ACC112 (cell line): ENCODE measurements at regions not wholly inside any gene's neighbourhood (a gene's known extent, or its start where the extent isn't known, plus 50 kb on each side); places are given as distances from the start of the nearest gene placed in this dataset.
"Not testable (repeated sequence)": the region's sequence is repeated elsewhere in the genome, so short reads cannot be mapped to it uniquely, and the experiment has no call there.

Experiments used
- H2AFZ ChIP-seq: fragments of 200-600 bp; sonication (generic); one replicate; pipeline ENCODE4 v1.6.0; 2017; ENCODE audit warnings: antibody characterized with exemption, low read length; ENCODE audit not compliant: unreplicated experiment
- H3K27ac ChIP-seq: fragments of 200-600 bp; sonication (generic); 2 replicates; pipeline ENCODE4 v1.5.1; 2014; ENCODE audit warnings: low read depth, mild to moderate bottlenecking, antibody characterized with exemption, low read length, moderate library complexity
- H3K27me3 ChIP-seq: fragments of 200-600 bp; sonication (generic); 2 replicates; pipeline ENCODE4 v1.6.1; 2014; ENCODE audit warnings: mild to moderate bottlenecking, antibody characterized with exemption, low read length, moderate library complexity, mixed read lengths; ENCODE audit not compliant: insufficient read depth
- H3K36me3 ChIP-seq: fragments of 200-600 bp; sonication (generic); 2 replicates; pipeline ENCODE4 v1.6.1; 2016; ENCODE audit warnings: mild to moderate bottlenecking, antibody characterized with exemption, low read length, moderate library complexity, mixed read lengths; ENCODE audit not compliant: insufficient read depth
- H3K4me1 ChIP-seq: fragments of 200-600 bp; sonication (generic); one replicate; pipeline ENCODE4 v1.6.1; 2016; ENCODE audit warnings: low read length, mixed read lengths; ENCODE audit not compliant: insufficient read depth, unreplicated experiment, control insufficient read depth
- H3K4me3 ChIP-seq: fragments of 200-600 bp; sonication (generic); 2 replicates; pipeline ENCODE4 v1.5.1; 2014; ENCODE audit warnings: mild to moderate bottlenecking, low read depth, low read length
- H3K79me2 ChIP-seq: fragments of 200-600 bp; sonication (generic); one replicate; pipeline ENCODE4 v1.6.0; 2016; ENCODE audit warnings: low read length; ENCODE audit not compliant: control insufficient read depth, unreplicated experiment, insufficient read depth

DNA sequence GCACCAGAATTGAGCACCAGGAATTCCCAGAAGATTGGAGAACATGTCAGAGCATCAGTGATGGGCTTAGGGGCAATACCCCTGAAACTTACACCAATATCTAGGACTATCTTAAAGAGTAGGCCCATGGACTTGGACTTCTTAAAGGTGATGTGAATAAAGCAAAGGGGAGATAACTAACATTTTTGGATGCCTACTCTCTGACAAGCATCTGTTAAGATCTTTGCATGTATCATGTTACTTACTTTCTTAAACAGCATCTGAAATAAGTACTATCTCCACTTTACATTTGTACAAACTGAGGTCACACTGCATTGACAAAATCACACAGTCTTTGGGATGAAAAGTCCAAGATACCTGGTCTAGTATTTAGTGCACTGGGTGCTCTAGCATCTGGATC is 258.6 kb upstream of the ARSJ start:
- no peaks in the 10 kb centered on the region for H3K79me2 ChIP-seq
- no peaks in the 10 kb centered on the region for H3K36me3 ChIP-seq
- H2AFZ ChIP-seq, result no peak overlapping the region
- H3K4me1 ChIP-seq, result no peaks in the 10 kb centered on the region
- no peak overlapping the region for H3K4me3 ChIP-seq
- no peaks in the 10 kb centered on the region for H3K27me3 ChIP-seq
- no peak overlapping the region for H3K27ac ChIP-seq

GRCh38 chr4:114249561-114249960 is 270.1 kb upstream of the ARSJ start:
- Histone ChIP-seq H3K79me2 (no peaks in the 10 kb centered on the region), H3K4me1 (peaks cover 8% of the 10 kb centered on the region), H3K27ac (no peak overlapping the region), H3K36me3 (no peaks in the 10 kb centered on the region), H3K4me3 (no peak overlapping the region), H3K27me3 (no peaks in the 10 kb centered on the region), H2AFZ (no peak overlapping the region)

DNA sequence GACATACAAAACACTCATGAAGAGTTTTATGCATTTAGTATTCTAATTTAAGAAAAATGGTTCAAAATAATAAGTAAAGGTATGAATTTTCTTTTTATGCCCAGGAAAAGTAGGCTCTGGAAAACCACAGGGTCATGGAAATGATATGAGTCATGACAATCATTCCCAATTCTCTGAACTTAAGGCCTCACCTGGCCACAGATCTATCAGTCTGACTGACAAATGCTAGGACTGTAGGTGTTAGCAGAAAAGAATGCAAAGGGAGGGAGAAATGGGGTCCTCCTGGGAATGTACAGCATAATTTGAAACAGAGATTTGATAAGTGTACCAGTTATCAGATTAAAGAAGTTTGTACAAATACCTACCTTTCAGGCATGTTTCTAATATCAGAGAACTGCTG is 270.5 kb upstream of the ARSJ start:
- Histone ChIP-seq H3K36me3 (no peaks in the 10 kb centered on the region), H3K4me3 (no peak overlapping the region), H3K27me3 (no peaks in the 10 kb centered on the region), H3K79me2 (no peaks in the 10 kb centered on the region), H2AFZ (no peak overlapping the region), H3K4me1 (peaks cover 8% of the 10 kb centered on the region), H3K27ac (peak overlapping the region; percentile 58)

DNA sequence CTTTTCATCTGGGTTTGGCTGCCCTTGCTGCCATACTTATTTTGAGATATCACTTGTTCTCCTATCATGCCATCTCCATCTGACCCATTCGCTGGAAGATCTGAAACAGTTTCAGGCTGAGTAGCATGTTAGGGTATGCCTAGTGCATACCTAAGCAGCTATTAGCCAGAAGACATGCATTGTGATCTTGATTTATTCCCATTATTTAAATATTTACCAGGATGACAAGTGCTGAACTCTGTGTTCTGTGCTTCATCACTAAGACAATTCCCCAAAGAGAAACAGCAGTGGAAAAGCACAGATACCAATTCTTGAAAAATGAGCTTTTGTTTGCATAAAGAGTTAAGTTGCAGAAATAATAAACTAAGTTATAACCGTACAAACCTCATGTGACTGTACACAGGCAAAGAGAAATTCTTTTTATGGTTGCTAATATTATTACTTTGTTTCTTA is 271.0 kb upstream of the ARSJ start:
- Histone ChIP-seq H2AFZ (no peak overlapping the region), H3K79me2 (no peaks in the 10 kb centered on the region), H3K4me1 (peaks cover 8% of the 10 kb centered on the region), H3K27ac (peak overlapping the region; percentile 58), H3K4me3 (no peak overlapping the region), H3K36me3 (no peaks in the 10 kb centered on the region), H3K27me3 (no peaks in the 10 kb centered on the region)

DNA sequence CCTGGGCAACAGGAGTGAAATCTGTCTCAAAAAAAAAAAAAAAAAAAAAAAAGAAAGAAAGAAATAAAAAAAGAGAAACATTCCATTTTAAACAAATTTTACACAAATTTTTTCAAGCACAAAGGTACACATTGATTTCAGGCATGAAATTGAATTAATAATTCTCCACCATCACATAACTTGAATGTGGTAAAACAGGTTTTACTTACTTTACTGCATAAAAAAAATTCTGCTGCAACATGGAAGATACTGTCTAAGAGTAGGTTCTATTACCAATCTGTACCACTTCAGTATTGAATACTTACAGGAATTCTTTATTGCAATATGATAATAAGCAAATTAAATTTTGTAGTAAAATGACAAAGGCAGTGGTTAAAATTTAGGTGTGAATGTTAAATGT is 271.6 kb upstream of the ARSJ start:
- H2AFZ ChIP-seq, result no peak overlapping the region
- H3K27ac ChIP-seq, result peak overlapping the region; percentile 25; the same call in 1 of the 2 replicates
- peaks cover 8% of the 10 kb centered on the region for H3K4me1 ChIP-seq

GRCh38 chr4:114252499-114252898 is 273.1 kb upstream of the ARSJ start:
- H3K79me2 ChIP-seq, result no peaks in the 10 kb centered on the region
- H3K4me1 ChIP-seq, result peaks cover 8% of the 10 kb centered on the region
- no peaks in the 10 kb centered on the region for H3K27me3 ChIP-seq
- H3K36me3 ChIP-seq, result no peaks in the 10 kb centered on the region
- no peak overlapping the region for H2AFZ ChIP-seq
- H3K4me3 ChIP-seq, result no peak overlapping the region
- H3K27ac ChIP-seq, result no peak overlapping the region

More for the DNA sequence above, 271.6 kb upstream of the ARSJ start:
- Histone ChIP-seq H3K27me3 (no peaks in the 10 kb centered on the region), H3K4me3 (no peak overlapping the region), H3K36me3 (no peaks in the 10 kb centered on the region), H3K79me2 (no peaks in the 10 kb centered on the region)

- H3K27me3 ChIP-seq, result no peaks in the 10 kb centered on the region
- no peaks in the 10 kb centered on the region for H3K36me3 ChIP-seq
- H3K79me2 ChIP-seq, result no peaks in the 10 kb centered on the region
- no peaks in the 10 kb centered on the region for H3K4me1 ChIP-seq
- H3K4me3 ChIP-seq, result no peak overlapping the region
- no peak overlapping the region for H2AFZ ChIP-seq
- H3K27ac ChIP-seq, result peak overlapping the region; percentile 57; the same call in 1 of the 2 replicates
Measured at GRCh38 chr4:114257501-114257900, 278.1 kb upstream of the ARSJ start.

DNA sequence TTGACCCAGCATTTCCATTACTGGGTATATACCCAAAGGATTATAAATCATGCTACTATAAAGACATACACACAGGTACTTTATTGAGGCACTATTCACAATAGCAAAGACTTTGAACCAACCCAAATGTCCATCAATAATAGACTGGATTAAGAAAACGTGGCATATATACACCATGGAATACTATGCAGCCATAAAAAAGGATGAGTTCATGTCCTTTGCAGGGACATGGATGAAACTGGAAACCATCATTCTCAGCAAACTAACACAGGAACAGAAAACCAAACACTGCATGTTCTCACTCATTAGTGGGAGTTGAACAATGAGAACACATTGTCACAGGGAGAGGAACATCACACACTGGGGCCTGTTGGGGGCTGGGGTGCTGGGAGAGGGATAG is 283.0 kb upstream of the ARSJ start:
- H3K4me1 ChIP-seq, result peaks cover 24% of the 10 kb centered on the region
- not testable (repeated sequence) for H2AFZ ChIP-seq, H3K4me3 ChIP-seq, H3K79me2 ChIP-seq, H3K27ac ChIP-seq, H3K27me3 ChIP-seq, H3K36me3 ChIP-seq

GRCh38 chr4:114263233-114263632 is 283.8 kb upstream of the ARSJ start:
- no peaks in the 10 kb centered on the region for H3K36me3 ChIP-seq
- H3K27me3 ChIP-seq, result no peaks in the 10 kb centered on the region
- no peak overlapping the region; the same call in 1 of the 2 replicates for H3K4me3 ChIP-seq
- H2AFZ ChIP-seq, result no peak overlapping the region
- peaks cover 24% of the 10 kb centered on the region for H3K4me1 ChIP-seq
- peak overlapping the region; percentile 55 for H3K27ac ChIP-seq
- no peaks in the 10 kb centered on the region for H3K79me2 ChIP-seq

GRCh38 chr4:114264452-114264851 is 285.0 kb upstream of the ARSJ start:
- Histone ChIP-seq H3K27ac (0 out of 2 replicates have a peak overlapping the region, but pooled peaks have one; percentile 34), H3K27me3 (no peaks in the 10 kb centered on the region), H3K4me1 (peaks cover 28% of the 10 kb centered on the region), H3K4me3 (no peak overlapping the region), H2AFZ (no peak overlapping the region), H3K36me3 (no peaks in the 10 kb centered on the region), H3K79me2 (no peaks in the 10 kb centered on the region)

GRCh38 chr4:114264877-114265291 is 285.4 kb upstream of the ARSJ start:
- Histone ChIP-seq H3K4me1 (peaks cover 28% of the 10 kb centered on the region), H3K4me3 (no peak overlapping the region), H3K27ac (peak overlapping the region; percentile 39; the same call in 1 of the 2 replicates), H2AFZ (no peak overlapping the region), H3K27me3 (no peaks in the 10 kb centered on the region), H3K36me3 (no peaks in the 10 kb centered on the region), H3K79me2 (no peaks in the 10 kb centered on the region)
